Nephron (organoid): ENCODE measurements at regions not wholly inside any gene's neighbourhood (a gene's known extent, or its start where the extent isn't known, plus 50 kb on each side); places are given as distances from the start of the nearest gene placed in this dataset.
"Not testable (repeated sequence)": the region's sequence is repeated elsewhere in the genome, so short reads cannot be mapped to it uniquely, and the experiment has no call there.

Experiments
- H3K27ac Mint-ChIP-seq, 3 experiments: 2 replicates each; pipeline ENCODE4 v1.8.0; 2020; ENCODE audit warnings: mixed read lengths in 3 of 3, mild to moderate bottlenecking in 2 of 3, moderate library complexity in 1 of 3
- H3K27me3 Mint-ChIP-seq: 2 replicates; pipeline ENCODE4 v1.8.0; 2021; ENCODE audit warnings: low read depth, mild to moderate bottlenecking, moderate library complexity, mixed read lengths
- H3K36me3 Mint-ChIP-seq: 2 replicates; pipeline ENCODE4 v1.8.0; 2020; ENCODE audit warnings: low read depth, mixed read lengths
- H3K4me1 Mint-ChIP-seq: 2 replicates; pipeline ENCODE4 v1.8.0; 2020; ENCODE audit warnings: mixed read lengths
- H3K4me3 Mint-ChIP-seq, 3 experiments: 2 replicates each; pipeline ENCODE4 v1.8.0; 2020; ENCODE audit warnings: mild to moderate bottlenecking in 3 of 3, mixed read lengths in 3 of 3, moderate library complexity in 2 of 3
- H3K9me3 Mint-ChIP-seq: 2 replicates; pipeline ENCODE4 v1.8.0; 2020; ENCODE audit warnings: mixed read lengths
- TF ChIP-seq, protein P1 (sequence below), 3 experiments: fragments of 200-600 bp; sonication (generic); IDR thresholded peaks; one replicate each; pipeline ENCODE4 v1.5.0; 2021; ENCODE audit warnings: antibody characterized with exemption in 3 of 3; ENCODE audit not compliant: unreplicated experiment in 3 of 3

DNA sequence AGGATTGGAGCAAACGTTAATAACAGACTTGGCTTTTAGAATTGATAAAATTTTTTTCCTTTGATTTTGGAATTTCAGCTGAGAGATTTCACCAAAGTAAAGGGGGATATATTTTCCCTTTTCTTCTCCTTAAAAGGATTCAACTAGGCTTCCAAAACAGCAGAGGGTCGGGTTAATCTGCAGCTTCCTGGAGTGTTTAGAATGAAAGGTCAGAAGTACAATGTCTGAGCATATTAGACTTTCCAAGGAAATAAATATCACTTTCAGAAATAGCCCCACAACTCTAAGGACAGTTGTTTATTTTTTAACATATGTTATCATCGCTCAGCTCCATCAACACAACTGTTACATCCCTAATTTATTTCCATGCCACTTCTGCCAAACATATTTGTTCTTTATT, 1532.9 kb upstream of the RAG2 start:
- Mint-ChIP-seq H3K9me3 (peaks cover 4% of the 10 kb centered on the region), H3K4me1 (peaks cover 19% of the 10 kb centered on the region), H3K36me3 (no peaks in the 10 kb centered on the region), H3K4me3 (no peak overlapping the region), H3K27ac (peak overlapping the region; percentile 30 to 70 (median 46)), H3K27me3 (no peaks in the 10 kb centered on the region)
- TF ChIP-seq, protein P1, sequence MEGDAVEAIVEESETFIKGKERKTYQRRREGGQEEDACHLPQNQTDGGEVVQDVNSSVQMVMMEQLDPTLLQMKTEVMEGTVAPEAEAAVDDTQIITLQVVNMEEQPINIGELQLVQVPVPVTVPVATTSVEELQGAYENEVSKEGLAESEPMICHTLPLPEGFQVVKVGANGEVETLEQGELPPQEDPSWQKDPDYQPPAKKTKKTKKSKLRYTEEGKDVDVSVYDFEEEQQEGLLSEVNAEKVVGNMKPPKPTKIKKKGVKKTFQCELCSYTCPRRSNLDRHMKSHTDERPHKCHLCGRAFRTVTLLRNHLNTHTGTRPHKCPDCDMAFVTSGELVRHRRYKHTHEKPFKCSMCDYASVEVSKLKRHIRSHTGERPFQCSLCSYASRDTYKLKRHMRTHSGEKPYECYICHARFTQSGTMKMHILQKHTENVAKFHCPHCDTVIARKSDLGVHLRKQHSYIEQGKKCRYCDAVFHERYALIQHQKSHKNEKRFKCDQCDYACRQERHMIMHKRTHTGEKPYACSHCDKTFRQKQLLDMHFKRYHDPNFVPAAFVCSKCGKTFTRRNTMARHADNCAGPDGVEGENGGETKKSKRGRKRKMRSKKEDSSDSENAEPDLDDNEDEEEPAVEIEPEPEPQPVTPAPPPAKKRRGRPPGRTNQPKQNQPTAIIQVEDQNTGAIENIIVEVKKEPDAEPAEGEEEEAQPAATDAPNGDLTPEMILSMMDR (IDR thresholded peaks at IDR 0.05; ENCODE audit: unreplicated experiment in 3 of 3) = no peak

DNA sequence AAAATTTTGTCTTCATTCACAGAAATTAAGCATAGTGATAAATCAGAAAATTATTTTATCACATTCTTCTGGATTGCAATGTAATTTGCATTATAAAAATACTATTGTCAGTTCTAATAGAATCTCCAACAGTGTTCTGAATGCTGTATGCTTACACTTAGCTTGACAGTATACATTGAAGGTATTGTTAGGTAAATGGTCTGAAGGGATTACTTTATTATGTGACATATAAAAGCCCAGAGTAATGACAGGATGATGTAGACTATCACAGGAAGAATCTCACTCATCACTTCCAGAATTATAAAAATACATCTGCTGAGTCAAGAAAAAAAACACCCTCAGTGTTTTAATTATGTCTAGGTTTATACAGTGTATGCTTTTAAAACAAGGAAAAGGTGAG, 1532.5 kb upstream of the RAG2 start:
- no peak overlapping the region for H3K4me3 Mint-ChIP-seq
- TF ChIP-seq, protein P1 (IDR thresholded peaks at IDR 0.05; ENCODE audit: unreplicated experiment in 3 of 3) = no peak
- H3K4me1 Mint-ChIP-seq = peaks cover 19% of the 10 kb centered on the region
- no peaks in the 10 kb centered on the region for H3K27me3 Mint-ChIP-seq
- no peaks in the 10 kb centered on the region for H3K36me3 Mint-ChIP-seq
- peak overlapping the region; percentile 30 to 70 (median 46) for H3K27ac Mint-ChIP-seq
- peaks cover 4% of the 10 kb centered on the region for H3K9me3 Mint-ChIP-seq

DNA sequence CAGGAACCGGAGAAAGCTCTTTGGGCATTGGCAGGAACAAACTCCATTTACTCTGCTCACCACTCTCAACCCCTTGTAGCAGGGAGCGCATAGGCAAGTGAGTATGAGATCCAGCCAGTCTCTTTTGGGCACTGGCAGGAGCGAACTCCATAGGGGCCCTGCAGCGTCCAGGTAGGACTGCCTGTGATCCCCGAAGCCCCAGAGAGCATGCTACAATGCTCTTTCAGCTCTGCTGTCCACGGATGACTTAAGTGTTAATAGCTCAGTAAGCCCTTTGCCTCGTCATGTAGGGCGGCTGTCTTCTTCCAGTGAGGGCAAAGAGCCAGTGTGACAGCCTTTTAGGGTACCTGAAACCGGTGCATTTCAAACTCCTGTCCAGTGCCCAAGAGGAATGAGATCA, 1525.6 kb upstream of the RAG2 start:
- H3K9me3 Mint-ChIP-seq = peaks cover 4% of the 10 kb centered on the region
- H3K27me3 Mint-ChIP-seq = no peaks in the 10 kb centered on the region
- no peaks in the 10 kb centered on the region for H3K36me3 Mint-ChIP-seq
- H3K4me1 Mint-ChIP-seq = no peaks in the 10 kb centered on the region
- TF ChIP-seq, protein P1 (IDR thresholded peaks at IDR 0.05; ENCODE audit: unreplicated experiment in 3 of 3) = no peak
- H3K4me3 Mint-ChIP-seq = no peak overlapping the region
- H3K27ac Mint-ChIP-seq = no peak overlapping the region

GRCh38 chr11:38116616-38117015, 1518.6 kb upstream of the RAG2 start:
- H3K4me1 Mint-ChIP-seq, H3K27ac Mint-ChIP-seq, H3K27me3 Mint-ChIP-seq, H3K4me3 Mint-ChIP-seq, H3K36me3 Mint-ChIP-seq: not testable (repeated sequence)
- H3K9me3 Mint-ChIP-seq = peaks cover 23% of the 10 kb centered on the region

GRCh38 chr11:38115381-38115780, 1517.3 kb upstream of the RAG2 start:
- H3K36me3 Mint-ChIP-seq, H3K27me3 Mint-ChIP-seq, H3K27ac Mint-ChIP-seq, H3K4me1 Mint-ChIP-seq, H3K4me3 Mint-ChIP-seq: not testable (repeated sequence)
- H3K9me3 Mint-ChIP-seq = peaks cover 24% of the 10 kb centered on the region

- H3K9me3 Mint-ChIP-seq = peaks cover 2% of the 10 kb centered on the region
- no peak overlapping the region for H3K27ac Mint-ChIP-seq
- H3K27me3 Mint-ChIP-seq = no peaks in the 10 kb centered on the region
- TF ChIP-seq, protein P1 (IDR thresholded peaks at IDR 0.05; ENCODE audit: unreplicated experiment in 3 of 3) = no peak
- no peaks in the 10 kb centered on the region for H3K4me1 Mint-ChIP-seq
- no peaks in the 10 kb centered on the region for H3K36me3 Mint-ChIP-seq
- no peak overlapping the region for H3K4me3 Mint-ChIP-seq
Observed at GRCh38 chr11:38100836-38101462, 1502.9 kb upstream of the RAG2 start.

DNA sequence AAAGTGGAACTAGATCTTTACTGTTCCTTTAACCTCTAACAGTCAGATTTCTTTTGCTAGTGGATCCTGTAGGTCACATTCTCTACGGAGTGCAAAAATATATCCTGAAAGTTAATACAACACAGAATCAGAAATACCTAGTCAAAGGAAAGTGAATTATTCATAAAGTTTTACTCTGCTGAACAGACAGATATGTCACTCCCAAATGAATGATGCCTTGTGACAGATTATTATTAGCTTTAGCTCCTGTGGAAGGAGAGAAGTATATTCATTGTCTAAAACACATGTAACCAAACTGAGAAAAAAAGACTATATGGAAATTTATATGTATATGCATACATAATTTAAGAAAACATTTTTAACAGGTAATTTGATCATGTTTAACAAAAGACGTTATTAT, 1497.2 kb upstream of the RAG2 start:
- H3K36me3 Mint-ChIP-seq = no peaks in the 10 kb centered on the region
- TF ChIP-seq, protein P1 (IDR thresholded peaks at IDR 0.05; ENCODE audit: unreplicated experiment in 3 of 3) = no peak
- peaks cover 5% of the 10 kb centered on the region for H3K9me3 Mint-ChIP-seq
- no peak overlapping the region for H3K27ac Mint-ChIP-seq
- no peak overlapping the region for H3K4me3 Mint-ChIP-seq
- no peaks in the 10 kb centered on the region for H3K27me3 Mint-ChIP-seq
- no peaks in the 10 kb centered on the region for H3K4me1 Mint-ChIP-seq
